Tibial nerve (tissue), 3 donors: ENCODE measurements at regions not wholly inside any gene's neighbourhood (a gene's known extent, or its start where the extent isn't known, plus 50 kb on each side); places are given as distances from the start of the nearest gene placed in this dataset.

Experiments
- CTCF ChIP-seq, 5 experiments: fragments of 200-600 bp in 3 of 5; fragments of 450-650 bp in 2 of 5; sonication (generic) in 3 of 5; IDR thresholded peaks; one replicate each; pipeline ENCODE4 v1.5.1; 2016 to 2019; ENCODE audit warnings: antibody characterized with exemption in 5 of 5, mild to moderate bottlenecking in 3 of 5, moderate library complexity in 2 of 5
- POLR2A ChIP-seq, 2 donors: fragments of 450-650 bp; IDR thresholded peaks; one replicate each; pipeline ENCODE4 v1.6.1; 2017; ENCODE audit warnings: antibody characterized with exemption in 2 of 2, mild to moderate bottlenecking in 2 of 2, moderate library complexity in 2 of 2

GRCh38 chr11:91822805-91823204 lies 401.8 kb upstream of the FAT3 start:
- TF ChIP-seq CTCF (IDR thresholded peaks at IDR 0.05) (no peak), POLR2A (IDR thresholded peaks at IDR 0.05) (no peak)
